HUES64 (cell line): ENCODE measurements at regions not wholly inside any gene's neighbourhood (a gene's known extent, or its start where the extent isn't known, plus 50 kb on each side); places are given as distances from the start of the nearest gene placed in this dataset.

Experiments
- H3K27ac ChIP-seq: 2 replicates; pipeline ENCODE4 v1.7.0; 2013; ENCODE audit warnings: low read depth, low read length, inconsistent platforms
- H3K27me3 ChIP-seq: 2 replicates; pipeline ENCODE4 v1.6.1; 2013; ENCODE audit warnings: mild to moderate bottlenecking, low read length; ENCODE audit not compliant: insufficient read depth
- H3K36me3 ChIP-seq: 2 replicates; pipeline ENCODE4 v1.6.1; 2013; ENCODE audit warnings: mild to moderate bottlenecking, low read length; ENCODE audit not compliant: insufficient read depth
- H3K4me1 ChIP-seq: 2 replicates; pipeline ENCODE4 v1.6.1; 2013; ENCODE audit warnings: mild to moderate bottlenecking, low read length, moderate library complexity; ENCODE audit not compliant: insufficient read depth
- H3K4me3 ChIP-seq: 2 replicates; pipeline ENCODE4 v1.5.1; 2013; ENCODE audit warnings: mild to moderate bottlenecking, low read length, moderate library complexity
- H3K9ac ChIP-seq: 2 replicates; pipeline ENCODE4 v1.6.1; 2013; ENCODE audit warnings: mild to moderate bottlenecking, low read depth, low read length
- H3K9me3 ChIP-seq: 2 replicates; pipeline ENCODE4 v1.6.1; 2013; ENCODE audit warnings: low read depth, low read length; ENCODE audit not compliant: insufficient read depth
- WGBS: fragments of 150-250, 120-280 bp; methylation state at CpG from one replicate; pipeline ENCODE4 v1.1.7; 2013; ENCODE audit warnings: missing lambda C conversion rate; 5-methylcytosine and 5-hydroxymethylcytosine counted together

- no peaks in the 10 kb centered on the region for H3K9me3 ChIP-seq
- 93% methylated on average over 3 of the region's 3 CpGs for WGBS
- H3K4me1 ChIP-seq, result peaks cover 4% of the 10 kb centered on the region; the same call in 1 of the 2 replicates
- H3K36me3 ChIP-seq, result no peaks in the 10 kb centered on the region
- no peak overlapping the region for H3K27ac ChIP-seq
- H3K27me3 ChIP-seq, result no peaks in the 10 kb centered on the region
- H3K4me3 ChIP-seq, result no peak overlapping the region
- H3K9ac ChIP-seq, result no peak overlapping the region
Observed at GRCh38 chr15:100722551-100723314, 120.3 kb downstream of the ASB7 start.

- Histone ChIP-seq H3K27ac (no peak overlapping the region), H3K4me1 (peaks cover 8% of the 10 kb centered on the region; the same call in 1 of the 2 replicates), H3K9ac (no peak overlapping the region)
Observed at GRCh38 chr15:100723315-100723801, 121.0 kb downstream of the ASB7 start.

GRCh38 chr15:100725121-100726069, 123.0 kb downstream of the ASB7 start:
- no peaks in the 10 kb centered on the region for H3K9me3 ChIP-seq
- whole genome bisulfite sequencing, result 91% methylated on average over 10 of the region's 10 CpGs
- H3K4me1 ChIP-seq, result peaks cover 8% of the 10 kb centered on the region; the same call in 1 of the 2 replicates
- no peaks in the 10 kb centered on the region for H3K27me3 ChIP-seq
- H3K27ac ChIP-seq, result no peak overlapping the region
- no peaks in the 10 kb centered on the region for H3K36me3 ChIP-seq
- H3K4me3 ChIP-seq, result no peak overlapping the region
- H3K9ac ChIP-seq, result no peak overlapping the region

More at GRCh38 chr15:100723315-100723801, 121.0 kb downstream of the ASB7 start:
- 94% methylated on average over 6 of the region's 6 CpGs for WGBS
- Histone ChIP-seq H3K9me3 (no peaks in the 10 kb centered on the region), H3K4me3 (no peak overlapping the region), H3K27me3 (no peaks in the 10 kb centered on the region), H3K36me3 (no peaks in the 10 kb centered on the region)

GRCh38 chr15:100726070-100726420, 123.7 kb downstream of the ASB7 start:
- Histone ChIP-seq H3K9me3 (no peaks in the 10 kb centered on the region), H3K4me3 (no peak overlapping the region), H3K9ac (no peak overlapping the region), H3K27ac (no peak overlapping the region), H3K27me3 (no peaks in the 10 kb centered on the region), H3K36me3 (no peaks in the 10 kb centered on the region), H3K4me1 (peaks cover 8% of the 10 kb centered on the region; the same call in 1 of the 2 replicates)
- WGBS, result 96% methylated on average over 7 of the region's 7 CpGs

- Histone ChIP-seq H3K9ac (no peak overlapping the region), H3K9me3 (no peaks in the 10 kb centered on the region), H3K4me1 (peaks cover 8% of the 10 kb centered on the region; the same call in 1 of the 2 replicates), H3K27ac (no peak overlapping the region), H3K27me3 (no peaks in the 10 kb centered on the region), H3K36me3 (no peaks in the 10 kb centered on the region), H3K4me3 (no peak overlapping the region)
- WGBS, result 92% methylated on average over 15 of the region's 15 CpGs
Observed at GRCh38 chr15:100726421-100727190, 124.2 kb downstream of the ASB7 start.

GRCh38 chr15:100727291-100727851, 125.0 kb downstream of the ASB7 start:
- WGBS, result 77% methylated on average over 21 of the region's 21 CpGs
- no peaks in the 10 kb centered on the region for H3K9me3 ChIP-seq
- H3K4me3 ChIP-seq, result no peak overlapping the region
- H3K9ac ChIP-seq, result no peak overlapping the region
- H3K27ac ChIP-seq, result no peak overlapping the region
- H3K27me3 ChIP-seq, result no peaks in the 10 kb centered on the region
- H3K36me3 ChIP-seq, result no peaks in the 10 kb centered on the region
- H3K4me1 ChIP-seq, result peaks cover 8% of the 10 kb centered on the region; the same call in 1 of the 2 replicates

GRCh38 chr15:100728371-100729201, 126.2 kb downstream of the ASB7 start:
- Histone ChIP-seq H3K27ac (no peak overlapping the region), H3K9me3 (no peaks in the 10 kb centered on the region), H3K4me1 (peaks cover 8% of the 10 kb centered on the region; the same call in 1 of the 2 replicates), H3K27me3 (no peaks in the 10 kb centered on the region), H3K4me3 (no peak overlapping the region), H3K9ac (no peak overlapping the region), H3K36me3 (no peaks in the 10 kb centered on the region)
- 90% methylated on average over 17 of the region's 17 CpGs for WGBS

- WGBS, result 93% methylated on average over 6 of the region's 6 CpGs
- Histone ChIP-seq H3K27me3 (no peaks in the 10 kb centered on the region), H3K27ac (no peak overlapping the region), H3K9ac (no peak overlapping the region), H3K4me3 (no peak overlapping the region), H3K9me3 (no peaks in the 10 kb centered on the region), H3K36me3 (no peaks in the 10 kb centered on the region), H3K4me1 (peaks cover 8% of the 10 kb centered on the region; the same call in 1 of the 2 replicates)
Observed at GRCh38 chr15:100729461-100729860, 127.1 kb downstream of the ASB7 start.

GRCh38 chr15:100730129-100730528, 127.7 kb downstream of the ASB7 start:
- H3K27me3 ChIP-seq, result no peaks in the 10 kb centered on the region
- WGBS, result 81% methylated on average over 7 of the region's 7 CpGs
- no peaks in the 10 kb centered on the region for H3K9me3 ChIP-seq
- no peak overlapping the region for H3K27ac ChIP-seq
- peaks cover 8% of the 10 kb centered on the region; the same call in 1 of the 2 replicates for H3K4me1 ChIP-seq
- H3K9ac ChIP-seq, result no peak overlapping the region
- H3K4me3 ChIP-seq, result no peak overlapping the region
- no peaks in the 10 kb centered on the region for H3K36me3 ChIP-seq
